B cell (primary cell): ENCODE measurements at regions not wholly inside any gene's neighbourhood (a gene's known extent, or its start where the extent isn't known, plus 50 kb on each side); places are given as distances from the start of the nearest gene placed in this dataset.

ENCODE experiments used
- ATAC-seq: fragments of 200-7000 bp; cut with Tn5 transposase; one replicate; pipeline ENCODE4 v1.10.0; 2021; ENCODE audit warnings: low read depth, mild to moderate bottlenecking, moderate number of reproducible peaks, moderate library complexity
- CTCF ChIA-PET: fragments of 350-600 bp; sonication (Branson Sonifier 250); formaldehyde crosslinking; loops from one replicate; lab custom pipeline; 2021; ENCODE audit warnings: antibody characterized with exemption, inconsistent platforms; lab: Charles Lee
- POLR2A ChIA-PET: fragments of 350-600 bp; sonication (Branson Sonifier 250); formaldehyde crosslinking; loops from one replicate; lab custom pipeline; 2021; ENCODE audit warnings: antibody characterized with exemption; lab: Charles Lee
- DNase-seq: peaks from one replicate; pipeline ENCODE4 v3.0.0; 2013
- H2AFZ ChIP-seq: 2 replicates; pipeline ENCODE4 v1.6.1; 2012; ENCODE audit warnings: mild to moderate bottlenecking, low read depth, low read length; ENCODE audit not compliant: insufficient read depth, poor library complexity, severe bottlenecking
- H3K27ac ChIP-seq, 2 donors: 1 replicate in 1 of 2; 2 replicates in 1 of 2; pipeline ENCODE4 v1.5.1; 2012 to 2013; ENCODE audit warnings: low read length in 2 of 2, mild to moderate bottlenecking in 2 of 2, moderate library complexity in 1 of 2
- H3K27me3 ChIP-seq, 4 experiments: fragments of 200-600 bp in 1 of 4; sonication (generic) in 1 of 4; replicated peaks in 1 of 4; 1 replicate in 2 of 4; 2 replicates in 2 of 4; pipeline versions ENCODE4 v1.6.1 to v1.7.0; 2013 to 2016; ENCODE audit warnings: low read length in 3 of 4, mild to moderate bottlenecking in 2 of 4, mixed read lengths in 1 of 4, moderate library complexity in 1 of 4; ENCODE audit not compliant: insufficient read depth in 4 of 4, control insufficient read depth in 3 of 4; ENCODE audit errors: control extremely low read depth in 1 of 4
- H3K36me3 ChIP-seq, 2 experiments: replicated peaks in 1 of 2; 1 replicate in 1 of 2; 2 replicates in 1 of 2; pipeline versions ENCODE4 v1.6.1 to v1.7.1; 2013; ENCODE audit warnings: low read length in 1 of 2; ENCODE audit not compliant: insufficient read depth in 2 of 2, control insufficient read depth in 1 of 2; ENCODE audit errors: control extremely low read depth in 1 of 2, extremely low read depth in 1 of 2
- H3K4me1 ChIP-seq, 2 donors: fragments of 200-600 bp in 1 of 2; sonication (generic) in 1 of 2; 1 replicate in 1 of 2; 2 replicates in 1 of 2; pipeline versions ENCODE4 v1.5.1 to v1.6.1; 2013 to 2017; ENCODE audit warnings: low read length in 2 of 2; ENCODE audit not compliant: control insufficient read depth in 2 of 2, insufficient read depth in 2 of 2
- H3K4me2 ChIP-seq: replicated peaks from 2 replicates; pipeline ENCODE3; 2012; ENCODE audit warnings: mild to moderate bottlenecking, low read depth, low read length; ENCODE audit not compliant: poor library complexity, severe bottlenecking
- H3K4me3 ChIP-seq, 5 experiments: fragments of 200-600 bp in 1 of 5; sonication (generic) in 1 of 5; 1 replicate in 3 of 5; 2 replicates in 2 of 5; pipeline versions ENCODE4 v1.5.1 to v1.7.0; 2011 to 2016; ENCODE audit warnings: low read length in 4 of 5, mild to moderate bottlenecking in 4 of 5, low read depth in 2 of 5, control low read depth in 1 of 5, moderate library complexity in 1 of 5; ENCODE audit not compliant: insufficient read depth in 1 of 5; ENCODE audit errors: control extremely low read depth in 1 of 5, extremely low read depth in 1 of 5
- H3K79me2 ChIP-seq: fragments of 200-600 bp; sonication (generic); one replicate; pipeline ENCODE4 v1.6.0; 2016; ENCODE audit warnings: low read length; ENCODE audit not compliant: control insufficient read depth, insufficient read depth
- H3K9ac ChIP-seq: fragments of 200-600 bp; sonication (generic); 2 replicates; pipeline ENCODE4 v1.6.1; 2017; ENCODE audit warnings: mild to moderate bottlenecking, low read length, moderate library complexity
- H3K9me3 ChIP-seq, 3 donors: one replicate each; pipeline versions ENCODE4 v1.6.1 to v1.7.1; 2013; ENCODE audit warnings: low read length in 2 of 3; ENCODE audit not compliant: control insufficient read depth in 2 of 3, insufficient read depth in 1 of 3; ENCODE audit errors: control extremely low read depth in 1 of 3
- H4K20me1 ChIP-seq: 2 replicates; pipeline ENCODE4 v1.6.0; 2012; ENCODE audit warnings: mild to moderate bottlenecking, low read length; ENCODE audit not compliant: insufficient read depth, control insufficient read depth, poor library complexity, severe bottlenecking
- H3K27ac Mint-ChIP-seq: one replicate; pipeline ENCODE4 v1.8.0; 2021; ENCODE audit warnings: mixed read lengths
- H3K27me3 Mint-ChIP-seq: one replicate; pipeline ENCODE4 v1.8.0; 2021; ENCODE audit warnings: mixed read lengths
- H3K4me1 Mint-ChIP-seq: one replicate; pipeline ENCODE4 v1.8.0; 2021; ENCODE audit warnings: mixed read lengths
- H3K4me3 Mint-ChIP-seq: one replicate; pipeline ENCODE4 v1.8.0; 2021; ENCODE audit warnings: mixed read lengths
- H3K9me3 Mint-ChIP-seq: one replicate; pipeline ENCODE4 v1.8.0; 2022; ENCODE audit warnings: mixed read lengths; ENCODE audit not compliant: insufficient read depth
- EZH2 ChIP-seq: IDR thresholded peaks from 2 replicates; pipeline ENCODE4 v1.6.1; 2012; ENCODE audit warnings: borderline replicate concordance, low read depth, mild to moderate bottlenecking, moderate library complexity, low read length; ENCODE audit not compliant: insufficient read depth, poor library complexity, severe bottlenecking
- WGBS: methylation state at CpG from one replicate; pipeline ENCODE4 v1.1.5; 2013; ENCODE audit warnings: missing lambda C conversion rate; ENCODE audit not compliant: insufficient coverage; 5-methylcytosine and 5-hydroxymethylcytosine counted together
- intact Hi-C: fragments of 100-400 bp; cut with micrococcal nuclease; formaldehyde crosslinking; loops from one replicate; pipeline ENCODE4 v1.10.0; 2022
- TF ChIP-seq, protein P1 (sequence below): fragments of 200-600 bp; IDR thresholded peaks from one replicate; pipeline ENCODE4 v1.8.0; 2022; ENCODE audit warnings: antibody characterized with exemption, mild to moderate bottlenecking

DNA sequence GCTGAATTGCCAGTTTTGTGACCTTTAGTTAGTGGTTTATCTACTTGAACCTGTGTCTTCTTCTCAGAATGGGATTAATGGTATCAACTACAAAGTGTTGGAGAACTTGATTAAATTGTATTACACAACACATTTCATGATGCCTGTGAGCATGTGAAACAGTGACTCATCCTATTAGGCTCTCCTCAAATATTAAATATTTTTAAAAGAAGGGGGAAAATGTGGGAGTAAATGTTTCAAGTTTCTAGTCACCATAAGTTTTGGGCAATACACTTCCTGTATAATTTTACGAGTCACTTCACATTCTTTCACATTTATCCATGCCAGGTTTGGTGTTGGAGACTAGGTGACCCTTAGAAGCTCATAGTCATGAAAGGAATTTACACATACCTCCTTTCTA is 147.0 kb downstream of the HS3ST1 start:
- H3K4me1 Mint-ChIP-seq, result peaks cover 5% of the 10 kb centered on the region
- no CpG with 5 or more reads among the region's 1 CpG for WGBS
- peaks cover 9% of the 10 kb centered on the region for H3K27me3 Mint-ChIP-seq
- H3K27ac Mint-ChIP-seq, result no peak overlapping the region
- ChIA-PET POLR2A (no interaction called here), CTCF (no interaction called here)
- TF ChIP-seq, protein P1, sequence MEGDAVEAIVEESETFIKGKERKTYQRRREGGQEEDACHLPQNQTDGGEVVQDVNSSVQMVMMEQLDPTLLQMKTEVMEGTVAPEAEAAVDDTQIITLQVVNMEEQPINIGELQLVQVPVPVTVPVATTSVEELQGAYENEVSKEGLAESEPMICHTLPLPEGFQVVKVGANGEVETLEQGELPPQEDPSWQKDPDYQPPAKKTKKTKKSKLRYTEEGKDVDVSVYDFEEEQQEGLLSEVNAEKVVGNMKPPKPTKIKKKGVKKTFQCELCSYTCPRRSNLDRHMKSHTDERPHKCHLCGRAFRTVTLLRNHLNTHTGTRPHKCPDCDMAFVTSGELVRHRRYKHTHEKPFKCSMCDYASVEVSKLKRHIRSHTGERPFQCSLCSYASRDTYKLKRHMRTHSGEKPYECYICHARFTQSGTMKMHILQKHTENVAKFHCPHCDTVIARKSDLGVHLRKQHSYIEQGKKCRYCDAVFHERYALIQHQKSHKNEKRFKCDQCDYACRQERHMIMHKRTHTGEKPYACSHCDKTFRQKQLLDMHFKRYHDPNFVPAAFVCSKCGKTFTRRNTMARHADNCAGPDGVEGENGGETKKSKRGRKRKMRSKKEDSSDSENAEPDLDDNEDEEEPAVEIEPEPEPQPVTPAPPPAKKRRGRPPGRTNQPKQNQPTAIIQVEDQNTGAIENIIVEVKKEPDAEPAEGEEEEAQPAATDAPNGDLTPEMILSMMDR, result no peak
- no peak for TF ChIP-seq EZH2
- H3K79me2 ChIP-seq, result no peaks in the 10 kb centered on the region
- intact Hi-C loops, result no loop called here
- no peaks in the 10 kb centered on the region for H4K20me1 ChIP-seq
- H3K4me2 ChIP-seq, result no peak overlapping the region
- H3K9me3 ChIP-seq, result peaks cover 0 to 12% (median 10%) of the 10 kb centered on the region in 3 donors
- H3K36me3 ChIP-seq, result no peaks in the 10 kb centered on the region
- peaks cover 5 to 7% of the 10 kb centered on the region in 2 donors for H3K4me1 ChIP-seq
- H3K27ac ChIP-seq, result no peak overlapping the region
- ATAC-seq (no peak), DNase-seq (no peak)
- no peak overlapping the region for H3K4me3 ChIP-seq
- H3K4me3 Mint-ChIP-seq, result no peak overlapping the region
- no peaks in the 10 kb centered on the region for H3K27me3 ChIP-seq
- no peak overlapping the region for H3K9ac ChIP-seq
- H3K9me3 Mint-ChIP-seq, result peaks cover 12% of the 10 kb centered on the region
- H2AFZ ChIP-seq, result no peak overlapping the region

DNA sequence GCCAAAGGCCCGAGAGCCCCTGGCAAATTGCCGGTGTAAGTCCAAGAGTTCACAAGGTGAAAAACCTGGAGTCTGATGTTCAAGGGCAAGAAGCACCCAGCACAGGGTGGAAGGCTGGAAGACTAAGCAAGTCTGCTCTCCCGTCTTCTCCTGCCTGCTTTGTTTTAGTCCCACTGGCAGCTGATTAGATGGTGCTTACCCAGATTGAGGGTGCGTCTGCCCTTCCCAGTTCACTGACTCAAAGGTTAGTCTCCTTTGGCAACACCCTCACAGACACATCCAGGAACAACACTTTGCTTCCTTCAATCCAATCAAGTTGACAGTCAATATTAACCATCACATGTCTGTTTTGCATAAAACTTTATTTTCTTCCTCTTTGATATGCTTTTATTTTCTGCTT is 157.4 kb downstream of the HS3ST1 start:
- ATAC-seq (no peak), DNase-seq (no peak)
- Histone ChIP-seq H3K27ac (no peak overlapping the region), H3K79me2 (no peaks in the 10 kb centered on the region), H3K4me2 (no peak overlapping the region), H2AFZ (no peak overlapping the region), H3K27me3 (no peaks in the 10 kb centered on the region), H3K4me3 (no peak overlapping the region), H4K20me1 (no peaks in the 10 kb centered on the region), H3K9me3 (peaks cover 0 to 2% (median 2%) of the 10 kb centered on the region in 3 donors), H3K36me3 (no peaks in the 10 kb centered on the region), H3K4me1 (no peaks in the 10 kb centered on the region), H3K9ac (no peak overlapping the region)
- Mint-ChIP-seq H3K27me3 (peaks cover 6% of the 10 kb centered on the region), H3K4me1 (no peaks in the 10 kb centered on the region), H3K4me3 (no peak overlapping the region), H3K27ac (no peak overlapping the region), H3K9me3 (peaks cover 4% of the 10 kb centered on the region)
- ChIA-PET CTCF (no interaction called here), POLR2A (no interaction called here)
- intact Hi-C loops, result no loop called here
- 86% methylated on average over 4 of the region's 4 CpGs for WGBS
- TF ChIP-seq, protein P1, result no peak
- no peak for TF ChIP-seq EZH2
